BE2C (cell line): ENCODE measurements at regions not wholly inside any gene's neighbourhood (a gene's known extent, or its start where the extent isn't known, plus 50 kb on each side); places are given as distances from the start of the nearest gene placed in this dataset.

Experiments
- DNase-seq: peaks from one replicate; pipeline ENCODE4 v3.0.0-alpha.2; 2020
- H3K27me3 ChIP-seq: fragments of 250-450 bp; sonication (Bioruptor Pico); 2 replicates; pipeline ENCODE4 v1.5.1; 2020; ENCODE audit warnings: mild to moderate bottlenecking
- H3K36me3 ChIP-seq: fragments of 250-450 bp; sonication (Bioruptor Pico); 2 replicates; pipeline ENCODE4 v1.5.1; 2020; ENCODE audit warnings: mild to moderate bottlenecking
- H3K4me1 ChIP-seq: fragments of 250-450 bp; sonication (Bioruptor Pico); 2 replicates; pipeline ENCODE4 v1.5.1; 2020
- H3K4me3 ChIP-seq: 2 replicates; pipeline ENCODE4 v1.5.1; 2011; ENCODE audit warnings: low read depth, low read length
- H3K9me3 ChIP-seq: fragments of 250-450 bp; sonication (Bioruptor Pico); 2 replicates; pipeline ENCODE4 v1.5.1; 2020
- TF ChIP-seq, protein P1 (sequence below): IDR thresholded peaks from 2 replicates; pipeline ENCODE4 v1.5.1; 2012; ENCODE audit warnings: mild to moderate bottlenecking, low read depth, low read length

DNA sequence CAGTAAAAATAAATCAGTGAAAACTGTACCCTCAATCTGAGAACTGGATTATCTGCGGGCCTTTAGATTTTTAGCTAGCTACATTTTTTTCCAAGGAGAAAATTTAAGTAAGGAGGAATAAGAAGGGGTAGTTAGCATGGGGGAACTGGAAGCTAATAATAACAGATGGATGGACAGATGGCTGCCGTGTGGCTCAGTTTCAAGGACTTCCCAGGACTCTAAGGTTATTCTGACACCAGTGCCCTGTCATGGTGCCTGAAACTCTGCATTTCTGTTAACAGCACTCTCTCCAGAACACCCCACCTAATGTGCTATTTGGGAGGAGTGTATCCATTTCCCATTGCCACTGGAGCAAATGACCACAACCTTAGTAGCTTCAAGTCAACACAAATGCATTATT is 75.7 kb upstream of the PDE1C start:
- TF ChIP-seq, protein P1, sequence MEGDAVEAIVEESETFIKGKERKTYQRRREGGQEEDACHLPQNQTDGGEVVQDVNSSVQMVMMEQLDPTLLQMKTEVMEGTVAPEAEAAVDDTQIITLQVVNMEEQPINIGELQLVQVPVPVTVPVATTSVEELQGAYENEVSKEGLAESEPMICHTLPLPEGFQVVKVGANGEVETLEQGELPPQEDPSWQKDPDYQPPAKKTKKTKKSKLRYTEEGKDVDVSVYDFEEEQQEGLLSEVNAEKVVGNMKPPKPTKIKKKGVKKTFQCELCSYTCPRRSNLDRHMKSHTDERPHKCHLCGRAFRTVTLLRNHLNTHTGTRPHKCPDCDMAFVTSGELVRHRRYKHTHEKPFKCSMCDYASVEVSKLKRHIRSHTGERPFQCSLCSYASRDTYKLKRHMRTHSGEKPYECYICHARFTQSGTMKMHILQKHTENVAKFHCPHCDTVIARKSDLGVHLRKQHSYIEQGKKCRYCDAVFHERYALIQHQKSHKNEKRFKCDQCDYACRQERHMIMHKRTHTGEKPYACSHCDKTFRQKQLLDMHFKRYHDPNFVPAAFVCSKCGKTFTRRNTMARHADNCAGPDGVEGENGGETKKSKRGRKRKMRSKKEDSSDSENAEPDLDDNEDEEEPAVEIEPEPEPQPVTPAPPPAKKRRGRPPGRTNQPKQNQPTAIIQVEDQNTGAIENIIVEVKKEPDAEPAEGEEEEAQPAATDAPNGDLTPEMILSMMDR, result no peak
- H3K4me1 ChIP-seq, result no peaks in the 10 kb centered on the region
- H3K4me3 ChIP-seq, result no peak overlapping the region
- H3K27me3 ChIP-seq, result no peaks in the 10 kb centered on the region
- no peaks in the 10 kb centered on the region for H3K36me3 ChIP-seq
- no peak for DNase-seq
- no peaks in the 10 kb centered on the region for H3K9me3 ChIP-seq

DNA sequence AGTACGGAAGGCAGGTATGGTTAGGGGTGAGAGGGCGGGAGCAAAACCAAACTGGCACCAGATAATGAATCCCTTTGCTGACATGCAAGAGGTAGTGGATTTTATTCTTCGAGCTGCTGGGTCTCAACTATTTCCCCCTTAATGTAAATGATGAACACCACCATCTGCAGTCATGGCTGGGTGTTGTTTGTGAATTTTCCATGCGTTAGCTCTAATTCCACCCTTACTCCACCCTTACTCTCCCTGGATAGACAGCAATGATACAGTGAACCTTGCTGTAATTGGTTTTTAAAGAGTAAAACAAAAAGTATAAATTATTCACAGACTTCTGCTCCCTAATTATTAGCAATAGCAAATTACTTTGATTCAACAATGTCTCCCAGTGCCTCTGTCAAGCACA is 74.5 kb upstream of the PDE1C start:
- H3K36me3 ChIP-seq, result no peaks in the 10 kb centered on the region
- no peak for DNase-seq
- H3K27me3 ChIP-seq, result no peaks in the 10 kb centered on the region
- TF ChIP-seq, protein P1, result no peak
- H3K4me1 ChIP-seq, result no peaks in the 10 kb centered on the region
- no peak overlapping the region for H3K4me3 ChIP-seq
- no peaks in the 10 kb centered on the region for H3K9me3 ChIP-seq

DNA sequence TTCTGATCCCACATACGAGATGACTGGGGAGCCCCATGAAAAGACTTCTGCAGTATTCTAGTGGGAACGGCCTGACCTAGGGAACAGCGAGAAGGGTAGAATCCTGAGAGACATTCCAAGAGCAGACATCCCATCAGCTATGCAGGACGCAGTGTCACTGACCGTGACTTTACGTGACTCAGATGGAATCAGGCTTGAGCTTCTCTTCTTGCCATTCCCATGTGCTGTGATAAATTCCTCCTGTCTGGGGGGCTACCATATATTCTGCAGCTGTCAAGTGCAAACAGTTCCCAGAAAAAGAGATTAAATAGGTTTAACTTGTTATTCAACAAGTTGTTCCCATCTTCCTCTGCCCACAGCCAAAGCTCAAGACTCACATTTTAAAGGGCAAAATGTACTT is 73.1 kb upstream of the PDE1C start:
- H3K4me1 ChIP-seq, result no peaks in the 10 kb centered on the region
- TF ChIP-seq, protein P1, result no peak
- no peak overlapping the region for H3K4me3 ChIP-seq
- H3K9me3 ChIP-seq, result no peaks in the 10 kb centered on the region
- H3K27me3 ChIP-seq, result no peaks in the 10 kb centered on the region
- no peaks in the 10 kb centered on the region for H3K36me3 ChIP-seq
- no peak for DNase-seq

DNA sequence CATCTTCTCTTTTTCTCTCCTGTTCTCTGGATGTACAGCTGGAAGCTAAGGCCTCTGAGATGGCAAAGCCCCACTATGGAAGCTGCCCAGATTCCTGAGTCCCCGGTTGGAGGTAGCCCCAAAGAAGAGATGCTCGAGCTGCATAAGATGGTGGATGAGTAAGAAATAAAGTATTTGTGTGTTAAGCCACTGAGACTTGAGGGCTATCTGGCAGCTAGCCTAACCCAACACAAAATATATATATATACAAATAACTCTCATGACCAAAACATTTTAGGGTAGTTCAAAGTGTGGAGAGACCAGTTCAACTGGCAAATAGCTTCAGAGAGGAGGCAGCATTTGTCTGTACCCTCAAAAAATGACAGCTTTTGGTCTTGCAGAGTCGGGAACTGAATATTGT is 72.4 kb upstream of the PDE1C start:
- Histone ChIP-seq H3K27me3 (no peaks in the 10 kb centered on the region), H3K9me3 (no peaks in the 10 kb centered on the region), H3K36me3 (no peaks in the 10 kb centered on the region), H3K4me3 (no peak overlapping the region), H3K4me1 (no peaks in the 10 kb centered on the region)
- DNase-seq, result no peak
- TF ChIP-seq, protein P1, result no peak

DNA sequence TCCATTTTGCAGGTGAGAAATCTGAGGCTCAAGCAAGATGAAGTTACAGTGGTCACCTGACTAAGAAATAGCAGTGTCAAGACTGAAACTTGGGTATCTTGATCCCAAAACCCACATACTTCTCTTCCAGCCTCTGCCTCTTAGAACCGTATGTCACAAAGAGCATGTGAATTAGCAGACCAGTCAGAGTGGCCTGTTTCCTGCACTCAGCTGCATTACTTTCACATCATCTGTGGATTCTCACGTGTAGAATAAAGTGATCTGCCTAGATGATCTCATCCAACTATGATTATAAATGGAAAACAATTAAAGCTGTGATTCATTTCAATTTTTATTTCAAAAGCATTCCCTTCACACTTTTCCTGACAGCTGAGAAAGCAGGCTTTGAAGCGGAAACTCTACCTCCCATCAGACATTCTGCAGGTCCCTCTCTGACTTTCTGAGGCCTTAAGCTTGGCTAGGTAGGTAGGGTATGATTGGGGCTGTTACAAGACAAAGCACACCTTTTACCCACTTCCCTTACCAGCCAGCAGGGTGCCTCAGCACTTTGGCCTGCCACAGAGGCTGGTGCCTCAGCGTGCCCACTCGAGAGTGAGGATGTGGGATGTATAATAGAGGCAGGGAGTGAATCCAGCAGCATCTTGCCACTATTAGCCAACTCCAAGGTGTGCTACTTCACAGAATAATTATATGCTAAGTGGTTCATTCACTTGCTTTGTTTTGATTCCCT is 70.2 kb upstream of the PDE1C start:
- Histone ChIP-seq H3K27me3 (no peaks in the 10 kb centered on the region), H3K36me3 (no peaks in the 10 kb centered on the region), H3K4me1 (no peaks in the 10 kb centered on the region), H3K9me3 (no peaks in the 10 kb centered on the region), H3K4me3 (no peak overlapping the region)
- no peak for DNase-seq
- TF ChIP-seq, protein P1, result no peak

DNA sequence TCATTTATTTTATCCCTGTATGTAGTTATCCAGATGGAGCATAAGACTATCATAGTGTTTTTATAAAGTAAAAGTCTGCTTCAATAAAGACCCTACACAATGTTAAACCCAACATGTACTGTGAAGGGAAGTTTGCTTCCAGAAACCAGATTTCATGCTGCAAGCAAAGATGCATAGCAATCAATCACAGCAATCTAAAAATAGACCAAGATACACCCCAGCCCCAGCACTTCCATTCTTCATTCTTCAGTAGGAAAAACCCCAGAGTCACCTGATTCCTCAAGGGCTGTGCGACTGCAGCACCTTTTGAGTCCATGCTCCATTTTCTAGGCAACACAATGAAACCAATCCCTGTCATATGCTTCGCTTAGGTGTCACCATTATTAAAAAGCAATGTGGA is 66.9 kb upstream of the PDE1C start:
- TF ChIP-seq, protein P1, result no peak
- Histone ChIP-seq H3K27me3 (no peaks in the 10 kb centered on the region), H3K4me3 (no peak overlapping the region), H3K4me1 (no peaks in the 10 kb centered on the region), H3K36me3 (no peaks in the 10 kb centered on the region), H3K9me3 (no peaks in the 10 kb centered on the region)
- DNase-seq, result no peak
